GM18861 (cell line): ENCODE measurements at regions not wholly inside any gene's neighbourhood (a gene's known extent, or its start where the extent isn't known, plus 50 kb on each side); places are given as distances from the start of the nearest gene placed in this dataset.

Experiments used
- ATAC-seq: cut with Tn5 transposase; IDR thresholded peaks from one replicate; pipeline ENCODE4 v1.9.1; 2021; ENCODE audit not compliant: unreplicated experiment

DNA sequence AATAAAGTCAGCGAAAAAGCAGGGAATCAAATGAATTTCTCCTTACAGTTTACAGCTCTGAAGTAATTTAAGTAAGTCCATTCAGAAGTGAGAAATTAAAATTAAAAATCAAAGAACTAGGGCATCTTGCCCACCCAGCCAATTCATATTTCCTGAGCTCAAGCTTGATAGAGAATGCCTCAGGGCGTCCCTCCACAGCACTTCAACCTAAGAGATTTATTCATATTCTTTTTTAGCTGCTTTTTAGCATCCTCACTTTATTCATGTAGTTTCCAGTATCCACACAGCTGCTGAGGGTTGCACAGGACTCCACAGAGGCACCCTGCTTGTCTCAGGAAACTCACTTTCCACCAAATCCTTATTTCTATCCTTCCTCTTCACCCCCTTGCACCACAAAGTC, 900.3 kb downstream of the BCL11A start:
- ATAC-seq = no peak

DNA sequence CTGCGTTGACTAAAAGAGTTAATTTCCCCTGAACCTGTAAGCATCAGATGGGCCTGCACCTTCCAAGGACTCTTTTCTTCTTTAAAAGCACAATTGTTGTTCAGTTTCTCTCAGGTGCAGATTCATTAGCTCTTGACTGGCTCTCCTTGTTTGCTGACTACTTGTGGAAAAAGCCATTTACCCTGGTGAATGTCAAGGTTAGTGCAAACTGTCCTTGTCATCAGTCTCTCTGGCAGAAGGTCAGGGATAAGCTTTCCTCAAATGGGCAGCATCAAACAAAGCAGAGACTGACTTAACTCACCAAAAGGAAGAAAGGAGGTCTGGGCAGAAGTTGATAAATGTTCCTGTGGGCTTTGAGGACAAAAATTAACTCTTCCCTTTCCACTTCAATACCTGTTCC, 922.7 kb downstream of the BCL11A start:
- no peak for ATAC-seq

DNA sequence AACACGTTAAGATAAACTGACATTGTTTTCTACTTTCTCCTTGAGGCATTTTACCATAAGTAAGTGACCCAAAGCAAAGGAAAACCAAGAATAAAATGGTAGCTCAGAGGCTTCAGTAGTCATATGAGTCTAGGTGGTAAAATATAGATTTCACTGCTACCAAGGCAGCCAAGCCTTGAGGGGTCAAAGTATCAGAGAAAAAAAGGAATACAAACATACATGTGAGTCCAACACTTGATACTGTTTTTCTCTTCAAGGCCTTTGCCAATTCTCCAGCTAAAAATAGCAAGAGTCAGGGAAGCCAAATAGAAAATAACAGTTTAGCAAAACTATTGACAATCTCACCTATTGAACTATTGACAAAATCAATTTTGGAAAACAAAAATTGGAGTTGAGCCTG, 925.9 kb downstream of the BCL11A start:
- no peak for ATAC-seq

DNA sequence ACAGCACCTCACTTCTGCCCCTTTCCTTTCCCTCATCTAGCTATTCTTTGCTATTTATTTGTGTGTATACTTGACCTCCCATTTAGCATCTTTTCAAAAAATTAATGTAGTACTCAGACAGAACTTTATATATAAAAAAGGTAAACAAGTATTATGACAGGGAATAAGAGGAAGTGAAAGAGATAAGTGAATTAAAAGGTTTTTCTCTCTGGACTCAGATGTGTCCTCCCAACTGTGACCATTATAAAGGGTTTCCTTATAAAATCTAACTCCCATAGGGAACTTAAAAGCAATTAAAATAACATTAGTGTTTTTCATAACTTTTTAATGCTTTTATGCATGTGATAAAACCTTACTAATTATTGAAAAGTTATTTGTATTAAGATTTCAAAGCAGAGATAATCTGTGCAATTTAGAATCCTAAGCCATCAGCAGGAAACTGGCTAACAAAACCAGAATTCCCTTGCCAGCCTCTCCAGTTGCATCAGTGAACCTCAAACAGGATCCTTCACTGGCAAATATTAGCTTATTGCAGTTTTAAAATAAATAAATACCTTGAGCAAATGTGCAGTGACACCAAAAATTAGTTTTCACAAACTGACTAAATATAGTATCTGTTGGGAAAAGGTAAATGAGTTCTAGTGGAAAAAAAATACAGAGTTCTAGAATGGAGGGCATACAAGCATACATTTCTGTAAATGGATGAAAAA, 930.7 kb downstream of the BCL11A start:
- no peak for ATAC-seq

DNA sequence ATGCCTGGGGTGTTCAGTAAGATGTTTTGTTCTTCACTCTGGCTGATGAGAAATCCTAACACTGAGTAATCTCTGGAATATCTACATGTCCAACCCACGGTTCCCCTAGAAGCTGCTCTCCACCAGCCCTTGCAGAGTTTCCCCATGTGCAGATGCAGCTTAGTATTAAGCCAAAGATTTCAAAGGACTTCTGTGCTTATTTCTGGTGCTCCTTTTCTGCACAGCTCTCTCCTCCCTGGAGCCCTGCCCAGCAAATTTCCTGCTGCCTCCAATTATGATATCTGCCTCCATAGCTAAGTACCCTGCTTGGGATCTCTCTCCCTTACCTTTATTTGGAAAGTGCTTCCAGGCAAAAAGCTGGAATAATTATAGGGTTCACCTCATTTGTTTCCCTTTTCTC, 949.3 kb downstream of the BCL11A start:
- no peak for ATAC-seq

DNA sequence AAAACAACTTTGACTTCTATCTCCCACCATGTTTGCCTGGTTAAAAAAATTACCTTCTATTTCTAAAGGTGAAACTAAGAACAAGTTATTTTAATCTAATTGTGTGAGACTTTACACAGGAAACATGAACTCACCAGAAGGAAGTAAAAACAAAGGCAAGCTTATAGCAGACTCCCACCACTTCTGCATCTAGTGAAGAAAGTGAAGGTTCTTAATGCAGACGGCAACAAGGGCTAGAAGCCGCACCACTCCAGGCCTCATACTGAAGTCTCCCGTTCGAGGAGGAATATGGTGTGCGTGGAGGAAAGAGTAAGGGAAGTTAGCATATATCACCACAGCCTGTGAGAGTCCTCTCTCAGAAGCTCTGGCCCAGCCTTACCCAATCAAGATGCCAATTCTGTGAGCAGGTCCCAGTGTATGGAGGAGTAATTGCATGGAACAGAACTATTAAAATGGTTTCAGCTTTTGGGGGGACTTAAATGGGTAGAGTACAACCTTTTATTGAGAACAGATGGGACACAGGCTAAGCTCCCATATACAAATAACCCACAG, 958.7 kb downstream of the BCL11A start:
- no peak for ATAC-seq

DNA sequence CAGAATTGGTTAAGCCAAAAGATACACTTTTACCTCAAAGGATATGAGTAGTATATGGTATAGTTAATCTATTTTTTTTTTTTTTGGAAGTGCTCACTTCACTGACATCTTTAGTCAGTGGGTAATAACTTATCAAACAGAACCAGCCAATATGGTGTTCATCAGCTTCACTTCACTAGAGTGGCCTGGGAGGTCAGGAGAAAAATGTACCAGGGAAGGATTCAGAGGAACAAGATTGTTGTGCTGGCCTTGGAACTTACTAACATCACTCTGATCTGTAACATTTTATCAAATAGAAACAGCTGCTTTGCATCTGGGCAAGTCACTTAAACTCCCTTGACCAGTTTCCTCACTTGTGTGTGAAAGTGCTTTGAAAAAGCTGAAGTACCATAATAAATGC, 962.7 kb downstream of the BCL11A start:
- ATAC-seq = no peak

DNA sequence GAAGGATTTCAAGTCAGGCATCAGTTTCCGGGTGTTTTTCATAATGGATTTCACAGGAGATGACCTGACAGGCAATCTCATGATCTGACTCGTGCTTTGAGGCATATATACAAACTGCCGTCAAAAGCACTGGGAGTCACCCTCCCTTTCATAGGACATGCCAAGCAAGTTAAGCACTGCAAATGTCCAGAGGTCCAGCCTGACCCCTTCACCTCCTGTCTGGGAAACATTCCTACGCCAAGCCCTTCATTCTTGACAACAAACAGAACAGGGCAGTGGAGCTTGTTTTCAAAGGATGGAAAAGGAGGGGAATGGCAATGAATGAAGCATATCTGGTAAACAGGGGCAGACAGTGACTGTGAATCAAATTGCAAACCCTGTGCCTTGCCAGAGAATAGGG, 963.6 kb downstream of the BCL11A start:
- no peak for ATAC-seq

DNA sequence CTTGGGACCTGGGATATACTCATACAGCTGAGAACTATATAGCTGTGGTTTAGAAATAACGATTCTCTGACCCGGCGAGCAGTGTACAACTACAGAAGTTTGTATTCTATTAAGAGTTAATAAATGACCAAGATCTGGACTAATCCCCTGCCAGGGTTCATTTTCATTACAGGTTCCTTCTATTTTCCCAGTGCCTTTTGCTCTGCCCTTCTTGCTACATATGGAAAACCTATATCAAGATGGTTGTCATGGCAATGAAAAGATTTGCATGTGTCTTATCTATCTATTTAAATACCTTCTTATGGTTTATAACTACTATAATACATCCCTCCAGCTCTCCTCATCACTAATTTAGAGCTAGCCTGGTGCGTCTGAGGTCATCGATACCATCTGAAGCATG, 965.2 kb downstream of the BCL11A start:
- ATAC-seq = no peak

DNA sequence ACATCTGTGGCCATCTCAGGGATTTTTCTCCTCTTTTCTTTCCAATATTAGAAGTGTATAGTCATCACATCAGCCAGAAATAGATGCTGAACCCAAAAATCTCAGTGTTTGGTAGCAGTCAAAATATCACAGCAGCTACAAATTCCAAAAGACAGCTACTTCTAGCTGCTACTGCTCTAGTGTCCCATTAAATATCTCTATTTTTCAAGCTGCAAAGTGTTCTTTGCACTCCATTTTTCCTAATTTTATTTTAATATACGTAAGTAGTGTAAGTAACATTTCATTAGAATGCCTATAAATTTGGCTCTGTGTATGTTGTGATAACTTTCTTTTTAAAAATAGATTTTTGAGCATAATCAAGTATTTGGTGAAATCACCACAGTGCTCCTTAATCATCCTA, 967.3 kb downstream of the BCL11A start:
- no peak for ATAC-seq

DNA sequence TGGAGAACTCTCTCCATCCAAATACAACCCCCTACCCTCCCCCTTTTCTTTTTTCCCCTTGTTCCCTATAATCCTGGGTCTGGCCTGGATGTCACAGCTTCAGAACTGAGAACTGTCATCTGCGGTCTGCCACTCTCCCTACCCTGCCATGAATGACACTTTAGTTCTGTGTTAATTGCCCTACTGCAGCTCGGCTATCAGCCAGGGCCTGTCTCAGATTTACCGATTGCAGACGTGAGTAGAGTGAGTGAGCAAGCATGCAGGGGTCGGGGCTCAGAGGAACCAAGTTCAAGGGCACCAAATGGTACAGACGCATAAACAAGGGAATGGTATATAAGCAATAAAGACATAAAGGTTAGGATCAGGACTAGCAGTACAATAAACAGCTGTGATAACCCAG, 967.8 kb downstream of the BCL11A start:
- ATAC-seq = no peak

DNA sequence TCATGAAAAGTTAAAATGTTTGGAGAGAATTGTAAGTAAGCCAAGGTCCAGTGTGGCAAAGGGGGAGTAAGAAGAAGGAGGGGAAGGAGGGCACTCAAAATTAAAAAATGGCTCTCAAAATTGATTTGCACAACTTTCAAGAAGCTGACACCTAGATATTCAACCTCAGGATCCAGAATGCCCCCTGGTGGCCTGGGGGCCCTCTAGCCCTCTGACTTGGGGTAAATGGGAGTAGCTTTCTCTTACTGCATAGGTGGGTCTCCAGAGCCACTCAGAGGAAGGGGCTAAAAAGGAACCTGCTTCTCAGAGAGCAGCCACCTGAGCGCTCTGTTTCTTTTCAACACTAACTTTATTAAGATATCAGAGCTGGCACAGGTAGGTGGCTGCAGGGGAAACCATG, 968.5 kb downstream of the BCL11A start:
- ATAC-seq = no peak

DNA sequence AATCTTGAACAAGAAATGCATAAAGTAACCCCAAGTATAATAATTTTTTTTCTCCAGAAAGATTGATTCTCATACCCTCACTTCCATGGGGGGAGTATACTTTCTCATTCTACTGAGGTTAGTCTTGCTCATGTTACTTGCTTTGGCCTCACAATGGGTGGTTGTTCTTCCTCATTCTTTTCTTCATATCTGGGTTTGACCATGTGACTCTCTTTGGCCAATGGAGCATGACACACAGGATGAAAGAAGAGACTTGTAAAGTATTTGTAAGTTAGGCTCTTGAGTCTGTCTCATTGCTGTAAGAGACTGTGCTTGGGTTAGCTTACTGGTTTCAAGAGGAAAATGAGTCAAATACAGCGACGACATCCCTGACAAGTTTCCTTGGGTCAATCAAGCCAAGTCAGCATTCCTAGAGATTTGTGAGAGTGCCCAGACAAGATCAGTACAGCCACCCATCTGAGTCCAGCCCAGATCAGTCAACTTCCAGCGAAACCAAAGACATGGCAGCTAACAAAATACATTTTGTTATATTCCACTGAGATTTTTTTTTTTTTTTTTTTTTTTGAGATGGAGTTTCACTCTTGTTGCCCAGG, 970.2 kb downstream of the BCL11A start:
- no peak for ATAC-seq

DNA sequence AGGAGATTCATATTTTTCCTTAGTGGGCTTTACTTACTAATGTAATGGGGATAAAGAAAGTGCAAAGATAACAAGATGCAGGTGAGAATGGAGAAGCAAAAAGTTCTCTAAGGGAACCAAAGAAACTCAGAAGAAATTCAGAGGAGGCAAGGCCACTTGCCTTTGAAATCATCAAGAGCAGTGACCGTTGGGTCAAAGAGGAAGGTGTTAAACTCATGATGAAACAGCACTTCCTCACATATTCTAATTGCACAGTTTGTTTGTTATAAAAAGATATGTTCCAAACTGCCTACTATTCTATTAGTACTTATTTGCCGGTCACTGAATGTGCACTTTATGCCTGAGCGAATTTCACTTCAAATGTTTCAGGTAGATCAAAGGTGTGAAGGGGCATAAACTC, 975.1 kb downstream of the BCL11A start:
- ATAC-seq = no peak

DNA sequence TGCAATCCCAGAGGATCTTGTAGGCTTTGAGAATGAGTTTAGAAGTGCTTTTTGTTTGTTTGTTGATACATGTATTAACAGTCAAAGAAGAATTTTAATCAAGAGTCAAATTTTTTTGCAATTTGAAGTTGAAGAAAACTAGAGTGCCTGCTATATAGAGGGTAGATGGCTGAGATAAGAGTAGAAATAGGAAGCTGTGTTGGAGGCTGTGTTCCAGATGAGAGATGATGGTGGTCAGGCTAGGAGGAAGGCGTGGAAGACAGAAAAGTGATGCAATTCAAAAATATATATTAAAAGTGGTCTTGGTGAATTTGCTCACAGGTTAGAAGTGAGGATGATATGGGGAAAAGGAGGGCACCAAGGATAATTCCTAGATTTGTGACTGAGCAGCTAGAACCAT, 978.3 kb downstream of the BCL11A start:
- ATAC-seq = no peak

DNA sequence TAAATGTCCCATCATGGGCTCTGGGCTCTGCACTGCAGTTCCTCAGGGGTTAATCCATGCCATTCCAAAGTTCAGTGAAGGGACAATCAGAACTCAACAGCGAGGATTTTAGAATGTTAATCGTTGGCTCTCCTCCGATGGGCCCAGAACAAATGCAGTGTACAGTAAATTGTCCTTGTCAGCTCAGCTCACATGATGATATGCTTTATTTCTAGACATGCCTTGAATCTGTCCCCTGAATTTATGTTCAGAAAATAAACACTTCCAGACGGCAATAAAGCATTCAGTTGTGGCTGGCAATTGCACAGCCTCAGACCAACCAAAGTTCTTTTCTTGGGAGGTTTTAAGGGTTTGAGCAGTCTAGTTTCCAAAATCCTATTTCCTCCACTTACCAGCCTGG, 981.2 kb downstream of the BCL11A start:
- no peak for ATAC-seq

DNA sequence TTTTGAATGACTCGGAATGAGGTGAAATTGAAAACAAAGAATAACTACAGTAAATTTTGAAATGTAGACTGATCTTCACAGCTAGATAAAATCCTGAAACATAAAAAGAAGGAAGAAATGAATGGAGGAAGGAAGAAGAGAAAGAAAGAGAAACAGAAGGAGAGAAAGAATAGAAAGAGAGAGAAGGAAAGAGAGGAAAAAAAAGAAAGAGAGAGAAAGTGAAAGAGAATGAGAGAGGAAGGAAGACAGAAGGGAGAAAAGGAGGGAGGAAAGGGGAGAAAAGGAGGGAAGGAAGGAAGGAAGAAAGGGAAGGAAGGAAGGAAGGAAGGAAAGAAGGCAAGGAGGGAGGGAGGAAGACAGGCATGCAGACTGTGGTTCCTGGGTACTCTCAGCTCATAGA, 982.6 kb downstream of the BCL11A start:
- no peak for ATAC-seq

DNA sequence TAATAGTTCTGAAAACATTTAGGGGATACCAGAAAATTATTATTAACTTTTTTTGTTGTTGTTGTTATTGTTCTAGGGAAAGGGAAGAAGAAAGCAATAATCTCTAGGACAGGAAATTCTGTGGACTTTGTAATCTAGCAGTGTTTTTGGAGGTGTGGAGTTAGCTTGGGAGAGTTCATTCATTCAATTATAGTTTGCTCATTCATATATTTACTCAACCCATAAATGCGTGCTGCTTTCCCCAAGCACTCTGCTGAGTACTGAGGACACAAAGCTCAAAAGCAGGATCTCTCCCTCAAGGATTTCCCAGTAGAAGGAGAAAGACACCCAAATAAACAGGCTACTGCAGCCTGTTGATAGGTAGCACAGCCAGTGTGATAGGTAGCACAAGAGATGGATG, 984.3 kb downstream of the BCL11A start:
- ATAC-seq = no peak

DNA sequence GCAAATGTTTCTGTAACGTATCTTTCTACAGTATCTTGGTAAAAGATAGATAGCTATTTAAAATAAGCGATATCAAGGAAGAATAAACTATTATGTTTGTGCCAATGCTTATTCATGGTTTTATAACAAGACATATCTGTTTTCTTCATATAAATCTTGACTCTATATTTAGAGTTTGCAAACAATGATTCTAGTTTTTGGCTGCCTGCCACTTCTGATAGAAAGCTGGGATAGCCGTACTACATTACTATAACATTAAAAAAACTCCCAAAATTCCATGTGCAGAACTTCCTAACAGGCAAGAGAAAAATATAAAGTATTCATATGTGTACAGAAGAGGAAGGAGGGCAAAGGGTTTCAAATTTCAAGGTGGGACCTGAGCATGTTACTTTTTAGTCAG, 985.0 kb downstream of the BCL11A start:
- ATAC-seq = no peak

DNA sequence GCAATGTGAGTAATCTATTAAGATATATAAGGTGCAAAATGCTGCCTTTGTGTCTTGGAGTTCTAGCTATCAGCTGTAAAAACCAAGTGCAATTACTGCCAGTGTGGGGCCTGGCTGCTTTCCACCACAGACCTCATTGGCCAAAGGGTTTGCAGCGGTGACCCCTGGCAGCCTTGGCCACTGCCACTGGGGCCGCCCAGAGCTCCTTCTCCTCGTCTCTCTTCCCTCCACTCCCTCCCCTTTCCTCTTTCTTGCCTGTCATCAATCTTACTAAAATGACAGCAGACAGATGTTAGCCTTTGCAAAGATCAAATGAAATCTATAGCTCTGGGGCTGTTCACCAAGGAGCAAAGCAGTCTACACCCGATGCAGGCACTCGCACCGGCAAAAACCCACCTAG, 986.3 kb downstream of the BCL11A start:
- ATAC-seq = no peak

DNA sequence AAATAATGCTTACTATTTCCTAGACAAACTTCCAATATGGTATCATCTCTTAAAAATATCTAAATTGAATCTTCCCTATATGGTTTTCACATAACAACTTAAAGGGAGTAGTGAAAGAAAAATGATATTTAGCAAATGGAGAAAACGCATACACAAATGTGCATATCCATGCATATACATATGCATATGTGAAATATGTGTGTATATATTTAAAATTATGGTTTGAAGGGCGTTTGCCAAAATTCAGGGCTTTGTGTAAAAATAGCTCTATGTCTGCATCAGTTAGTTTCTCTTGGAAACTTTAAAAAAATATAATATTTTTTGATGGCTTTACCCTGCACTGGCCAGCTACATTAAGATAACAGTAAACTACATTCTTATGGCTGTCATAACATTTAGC, 986.7 kb downstream of the BCL11A start:
- ATAC-seq = no peak

DNA sequence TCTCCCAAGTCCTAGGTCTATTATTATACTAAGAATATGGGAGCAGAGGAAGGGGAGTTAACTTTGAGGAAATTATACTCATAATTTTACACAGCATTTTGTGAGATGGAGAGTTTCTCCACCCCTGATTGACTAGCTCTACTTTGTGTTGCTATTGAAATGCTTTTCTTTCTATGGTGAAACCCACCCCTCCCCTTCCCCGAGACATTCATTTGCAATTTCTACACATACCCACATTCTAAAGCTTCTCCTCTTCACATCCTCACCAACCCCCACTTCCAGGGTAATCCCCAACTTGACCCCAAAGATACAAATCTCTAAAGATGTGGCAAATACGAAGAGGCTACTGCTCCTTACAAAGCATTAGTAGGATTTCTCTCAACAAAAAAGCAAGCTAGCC, 992.2 kb downstream of the BCL11A start:
- no peak for ATAC-seq

DNA sequence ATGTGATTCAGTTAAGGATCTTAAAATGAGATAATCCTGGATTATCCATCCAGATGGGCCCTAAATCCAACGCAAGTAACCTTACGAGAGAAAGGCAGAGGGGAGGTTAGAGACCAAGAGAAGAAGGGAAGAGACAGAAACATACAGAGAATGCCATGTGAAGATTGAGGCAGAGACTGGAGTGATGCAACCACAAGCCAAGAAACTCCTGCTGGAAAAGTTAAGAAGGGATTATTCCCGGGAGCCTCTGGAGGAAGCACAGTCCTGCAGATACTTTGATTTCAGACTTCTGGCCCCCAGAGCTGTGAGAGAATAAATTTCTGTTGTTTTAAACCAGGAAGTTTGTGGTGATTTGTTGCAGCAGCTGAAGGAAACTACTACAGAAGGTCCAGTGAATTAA, 992.7 kb downstream of the BCL11A start:
- no peak for ATAC-seq
